Peyer's patch (tissue), 4 donors: ENCODE measurements at regions not wholly inside any gene's neighbourhood (a gene's known extent, or its start where the extent isn't known, plus 50 kb on each side); places are given as distances from the start of the nearest gene placed in this dataset.

Experiments
- DNase-seq, 3 donors: peaks; one replicate each; pipeline ENCODE4 v3.0.0-alpha.2; 2017 to 2019
- H3K27ac ChIP-seq, 4 donors: fragments of 200-600 bp; sonication (generic); one replicate each; pipeline ENCODE4 v1.5.1; 2016 to 2019
- H3K27me3 ChIP-seq, 2 donors: fragments of 200-600 bp; sonication (generic); one replicate each; pipeline ENCODE4 v1.5.1; 2019
- H3K36me3 ChIP-seq, 3 donors: fragments of 200-600 bp; sonication (generic); one replicate each; pipeline ENCODE4 v1.5.1; 2016 to 2019
- H3K4me1 ChIP-seq, 4 donors: fragments of 200-600 bp; sonication (generic); one replicate each; pipeline ENCODE4 v1.5.1; 2016 to 2019
- H3K4me3 ChIP-seq, 4 donors: fragments of 200-600 bp; sonication (generic); 1 replicate in 3 of 4; 2 replicates in 1 of 4; pipeline ENCODE4 v1.5.1; 2016 to 2019; ENCODE audit warnings: mild to moderate bottlenecking in 1 of 4
- H3K9me3 ChIP-seq, 4 donors: fragments of 200-600 bp; sonication (generic); one replicate each; pipeline ENCODE4 v1.5.1; 2016 to 2019; ENCODE audit warnings: mild to moderate bottlenecking in 1 of 4
- CTCF ChIP-seq, 6 experiments: fragments of 450-650 bp in 4 of 6; fragments of 200-600 bp in 2 of 6; sonication (generic) in 1 of 6; IDR thresholded peaks; one replicate each; pipeline ENCODE4 v1.5.1; 2017 to 2019; ENCODE audit warnings: antibody characterized with exemption in 6 of 6, mild to moderate bottlenecking in 3 of 6, moderate library complexity in 1 of 6
- POLR2A ChIP-seq, 2 donors: fragments of 450-650 bp; IDR thresholded peaks; one replicate each; pipeline ENCODE4 v1.5.1; 2017; ENCODE audit warnings: antibody characterized with exemption in 2 of 2, mild to moderate bottlenecking in 2 of 2, moderate library complexity in 2 of 2

GRCh38 chr11:13852481-13852880 lies 110.0 kb upstream of the SPON1 start:
- Histone ChIP-seq H3K36me3 (no peaks in the 10 kb centered on the region), H3K27me3 (no peaks in the 10 kb centered on the region), H3K27ac (no peak overlapping the region), H3K4me3 (no peak overlapping the region), H3K4me1 (no peaks in the 10 kb centered on the region), H3K9me3 (no peaks in the 10 kb centered on the region)
- DNase-seq: no peak
- no peak for TF ChIP-seq POLR2A (IDR thresholded peaks at IDR 0.05)

- Histone ChIP-seq H3K36me3 (no peaks in the 10 kb centered on the region), H3K27ac (no peak overlapping the region), H3K27me3 (no peaks in the 10 kb centered on the region), H3K4me3 (no peak overlapping the region), H3K4me1 (no peaks in the 10 kb centered on the region), H3K9me3 (no peaks in the 10 kb centered on the region)
- DNase-seq: no peak
- TF ChIP-seq CTCF (IDR thresholded peaks at IDR 0.05) (no peak), POLR2A (IDR thresholded peaks at IDR 0.05) (no peak)
Observed at GRCh38 chr11:13857828-13858227, 104.7 kb upstream of the SPON1 start.

- Histone ChIP-seq H3K27ac (no peak overlapping the region), H3K4me3 (no peak overlapping the region), H3K9me3 (no peaks in the 10 kb centered on the region), H3K36me3 (no peaks in the 10 kb centered on the region), H3K4me1 (no peaks in the 10 kb centered on the region), H3K27me3 (no peaks in the 10 kb centered on the region)
- no peak for DNase-seq
- TF ChIP-seq POLR2A (IDR thresholded peaks at IDR 0.05) (no peak), CTCF (IDR thresholded peaks at IDR 0.05) (no peak)
Observed at GRCh38 chr11:13859892-13860291, 102.6 kb upstream of the SPON1 start.

- Histone ChIP-seq H3K9me3 (no peaks in the 10 kb centered on the region), H3K27ac (no peak overlapping the region)
- TF ChIP-seq CTCF (IDR thresholded peaks at IDR 0.05) (no peak), POLR2A (IDR thresholded peaks at IDR 0.05) (no peak)
Observed at GRCh38 chr11:13861411-13861810, 101.1 kb upstream of the SPON1 start.

DNA sequence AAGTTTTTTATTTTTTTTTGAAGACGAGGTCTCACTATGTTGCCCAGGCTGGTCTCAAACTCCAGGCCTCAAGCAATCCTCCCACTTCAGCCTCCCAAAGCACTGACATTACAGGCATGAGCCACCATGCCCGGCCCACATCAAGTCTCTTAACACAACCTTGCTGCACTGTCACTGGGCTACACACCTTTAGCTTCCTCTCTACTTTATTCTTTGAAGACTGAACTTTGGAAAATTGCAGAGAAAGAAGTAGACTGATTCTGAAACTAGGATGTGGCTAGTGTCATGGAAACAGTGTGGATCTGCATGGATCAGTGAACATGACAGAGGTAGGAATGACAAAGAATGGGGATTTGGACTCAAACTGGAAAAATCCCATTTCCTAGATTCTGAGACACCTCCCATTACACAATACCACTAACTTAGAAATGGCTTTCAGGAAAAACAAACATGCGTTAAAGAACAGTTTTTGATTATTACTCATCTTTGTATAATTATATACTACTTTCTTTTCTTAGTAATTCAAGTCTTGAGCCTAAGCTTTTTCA lies 99.6 kb upstream of the SPON1 start:
- Histone ChIP-seq H3K27ac (no peak overlapping the region), H3K9me3 (no peaks in the 10 kb centered on the region), H3K27me3 (no peaks in the 10 kb centered on the region), H3K36me3 (no peaks in the 10 kb centered on the region), H3K4me3 (no peak overlapping the region), H3K4me1 (no peaks in the 10 kb centered on the region)
- no peak for DNase-seq
- TF ChIP-seq CTCF (IDR thresholded peaks at IDR 0.05): no peak
- no peak for TF ChIP-seq POLR2A (IDR thresholded peaks at IDR 0.05)

More at GRCh38 chr11:13861411-13861810, 101.1 kb upstream of the SPON1 start:
- H3K4me1 ChIP-seq: no peaks in the 10 kb centered on the region
- DNase-seq: peak in 1 of 3 donors; percentile 20
- H3K36me3 ChIP-seq: no peaks in the 10 kb centered on the region
- H3K4me3 ChIP-seq: no peak overlapping the region
- no peaks in the 10 kb centered on the region for H3K27me3 ChIP-seq

DNA sequence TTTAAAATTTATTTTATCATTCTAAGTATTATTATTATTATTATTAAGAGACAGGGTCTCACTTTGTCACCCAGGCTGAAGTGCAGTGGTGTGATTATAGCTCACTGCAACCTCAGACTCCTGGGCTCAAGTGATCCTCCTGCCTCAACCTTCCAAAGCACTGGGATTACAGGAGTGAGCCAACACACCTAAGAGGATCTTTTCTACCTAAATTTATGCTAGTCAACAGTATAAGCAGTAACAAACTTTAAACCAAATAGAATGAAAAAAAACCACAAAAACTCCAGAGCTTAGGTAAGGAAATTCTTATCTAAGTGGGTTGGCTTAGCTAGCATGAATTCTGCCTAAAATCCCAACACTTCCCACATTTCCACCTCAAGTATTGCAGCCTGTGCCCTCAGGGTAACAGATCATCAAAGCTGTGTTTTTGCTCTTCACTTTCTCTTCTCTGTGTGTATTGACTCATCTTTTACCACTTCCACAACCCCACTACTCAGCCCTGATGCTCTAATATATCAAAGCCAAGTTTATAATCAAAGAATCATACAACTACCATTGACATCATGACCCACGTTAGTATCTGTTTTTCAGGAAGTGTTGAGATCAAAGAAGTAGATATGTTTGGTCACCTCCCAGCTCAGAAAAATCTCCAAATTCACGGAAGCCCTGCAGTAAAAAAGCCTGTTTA lies 93.7 kb upstream of the SPON1 start:
- Histone ChIP-seq H3K27me3 (no peaks in the 10 kb centered on the region), H3K4me3 (no peak overlapping the region), H3K27ac (no peak overlapping the region), H3K9me3 (no peaks in the 10 kb centered on the region), H3K36me3 (no peaks in the 10 kb centered on the region), H3K4me1 (peaks cover 0 to 13% (median 0%) of the 10 kb centered on the region in 4 donors)
- no peak for DNase-seq
- TF ChIP-seq CTCF (IDR thresholded peaks at IDR 0.05) (no peak), POLR2A (IDR thresholded peaks at IDR 0.05) (no peak)
